WTC11 (cell line): ENCODE measurements at regions not wholly inside any gene's neighbourhood (a gene's known extent, or its start where the extent isn't known, plus 50 kb on each side); places are given as distances from the start of the nearest gene placed in this dataset.

ENCODE experiments used
- ATAC-seq: fragments of 200-7000 bp; cut with Tn5 transposase; 2 replicates; pipeline ENCODE4 v1.10.0; 2021; ENCODE audit warnings: mild to moderate bottlenecking, moderate library complexity
- CTCF ChIA-PET: fragments of 300-600 bp; sonication (Branson Sonifier 250); formaldehyde crosslinking; loops from one replicate; lab custom pipeline; 2021; ENCODE audit warnings: antibody characterized with exemption; lab: Charles Lee
- POLR2A ChIA-PET: fragments of 350-600 bp; sonication (Branson Sonifier 250); formaldehyde crosslinking; loops from one replicate; lab custom pipeline; 2021; ENCODE audit warnings: antibody characterized with exemption; lab: Charles Lee
- DNase-seq: peaks from one replicate; pipeline ENCODE4 v3.0.0; 2021; ENCODE audit warnings: low spot score
- H3K27ac Mint-ChIP-seq: 2 replicates; pipeline ENCODE4 v1.8.0; 2021; ENCODE audit warnings: mixed read lengths
- H3K27me3 Mint-ChIP-seq: 2 replicates; pipeline ENCODE4 v1.8.0; 2021; ENCODE audit warnings: low read depth, mild to moderate bottlenecking, moderate library complexity, mixed read lengths
- H3K36me3 Mint-ChIP-seq: 2 replicates; pipeline ENCODE4 v1.8.0; 2021; ENCODE audit warnings: mixed read lengths
- H3K4me1 Mint-ChIP-seq: 2 replicates; pipeline ENCODE4 v1.8.0; 2022; ENCODE audit warnings: mixed read lengths
- H3K4me3 Mint-ChIP-seq: 2 replicates; pipeline ENCODE4 v1.8.0; 2021; ENCODE audit warnings: mild to moderate bottlenecking, moderate library complexity, mixed read lengths
- H3K9me3 Mint-ChIP-seq: 2 replicates; pipeline ENCODE4 v1.8.0; 2021; ENCODE audit warnings: mixed read lengths
- EMX1 ChIP-seq: fragments of 250-450 bp; sonication (Bioruptor Pico); IDR thresholded peaks from 2 replicates; pipeline ENCODE4 v1.8.0; 2021; ENCODE audit warnings: mild to moderate bottlenecking
- ETV6 ChIP-seq: sonication (generic); formaldehyde crosslinking; IDR thresholded peaks from 2 replicates; pipeline ENCODE4 v1.8.1; 2022; ENCODE audit warnings: mild to moderate bottlenecking, missing genetic modification reagents
- HMGA2 ChIP-seq: fragments of 250-450 bp; sonication (Bioruptor Pico); IDR thresholded peaks from 2 replicates; pipeline ENCODE4 v1.4.0; 2021; ENCODE audit warnings: mild to moderate bottlenecking, moderate library complexity
- MAX ChIP-seq: sonication (generic); formaldehyde crosslinking; IDR thresholded peaks from 2 replicates; pipeline ENCODE4 v1.8.0; 2022; ENCODE audit warnings: mild to moderate bottlenecking, missing genetic modification reagents
- MLX ChIP-seq: sonication (generic); formaldehyde crosslinking; IDR thresholded peaks from 2 replicates; pipeline ENCODE4 v1.8.1; 2023; ENCODE audit warnings: mild to moderate bottlenecking, missing genetic modification reagents, moderate library complexity
- TCF7 ChIP-seq: sonication (generic); formaldehyde crosslinking; IDR thresholded peaks from 2 replicates; pipeline ENCODE4 v1.8.0; 2022; ENCODE audit warnings: mild to moderate bottlenecking, low read depth, missing genetic modification reagents, moderate library complexity
- TEAD4 ChIP-seq: sonication (generic); formaldehyde crosslinking; IDR thresholded peaks from 2 replicates; pipeline ENCODE4 v1.8.0; 2022; ENCODE audit warnings: mild to moderate bottlenecking, missing genetic modification reagents
- USF2 ChIP-seq: sonication (generic); formaldehyde crosslinking; IDR thresholded peaks from 2 replicates; pipeline ENCODE4 v1.8.1; 2023; ENCODE audit warnings: mild to moderate bottlenecking, missing genetic modification reagents, moderate library complexity
- ZNF138 ChIP-seq: sonication (generic); formaldehyde crosslinking; conservative IDR thresholded peaks from 2 replicates; pipeline ENCODE4 v1.8.1; 2022; ENCODE audit warnings: mild to moderate bottlenecking, moderate library complexity, missing genetic modification reagents
- ZNF532 ChIP-seq: fragments of 250-450 bp; sonication (Bioruptor Pico); IDR thresholded peaks from 2 replicates; pipeline ENCODE4 v1.9.0; 2021; ENCODE audit warnings: mild to moderate bottlenecking, borderline replicate concordance
- TF ChIP-seq, protein P1 (sequence below): fragments of 200-600 bp; IDR thresholded peaks from 2 replicates; pipeline ENCODE4 v1.8.0; 2022; ENCODE audit warnings: antibody characterized with exemption
- TF ChIP-seq, protein P2 (sequence below): sonication (generic); formaldehyde crosslinking; IDR thresholded peaks from 2 replicates; pipeline ENCODE4 v1.8.1; 2022; ENCODE audit warnings: low read depth, mild to moderate bottlenecking, moderate library complexity, missing genetic modification reagents, borderline replicate concordance
- TF ChIP-seq, protein P3 (sequence below): sonication (generic); formaldehyde crosslinking; IDR thresholded peaks from 2 replicates; pipeline ENCODE4 v1.8.1; 2023; ENCODE audit warnings: mild to moderate bottlenecking, missing genetic modification reagents

DNA sequence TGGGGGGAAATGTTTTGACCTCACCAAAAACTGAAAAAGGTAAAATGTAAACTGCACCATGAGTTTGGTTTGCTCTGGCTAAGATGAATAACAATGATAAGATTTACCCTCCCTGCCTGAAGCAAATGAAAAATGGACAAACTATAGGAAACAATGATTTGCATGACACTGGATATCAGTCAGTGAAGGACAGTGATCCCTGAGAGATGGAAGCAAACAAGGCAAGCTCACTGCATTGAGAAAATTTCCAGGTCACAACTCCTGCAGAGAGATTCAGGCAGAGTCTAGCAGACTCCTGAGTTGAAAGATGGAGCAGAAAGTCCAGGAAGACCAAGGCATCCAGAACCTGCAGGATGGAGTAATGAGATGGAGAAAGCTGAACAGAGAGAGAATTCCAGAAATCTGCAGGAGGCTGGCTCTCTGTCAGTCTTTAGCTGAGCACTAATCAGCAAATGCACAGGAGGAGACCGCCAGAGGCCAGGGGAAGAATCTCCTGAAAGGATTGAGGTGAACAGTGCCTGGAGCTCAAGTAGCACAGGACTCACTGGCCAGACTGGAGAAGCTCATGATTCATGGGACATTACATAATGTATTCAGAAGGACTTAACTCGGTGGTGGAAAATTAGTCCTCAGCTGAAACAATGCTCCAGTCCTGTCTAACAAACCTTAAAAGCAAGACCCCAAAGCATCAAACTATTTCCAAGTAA lies 51.2 kb upstream of the PALS2 start:
- Mint-ChIP-seq H3K27me3 (no peaks in the 10 kb centered on the region; the same call in none of the 2 replicates), H3K9me3 (peaks cover 6% of the 10 kb centered on the region; the same call in 1 of the 2 replicates), H3K4me1 (peaks cover 24% of the 10 kb centered on the region), H3K27ac (peak overlapping the region; percentile 52), H3K36me3 (no peaks in the 10 kb centered on the region), H3K4me3 (no peak overlapping the region)
- DNase-seq (peak; percentile 25), ATAC-seq (peak; percentile 90)
- TF ChIP-seq, protein P1, sequence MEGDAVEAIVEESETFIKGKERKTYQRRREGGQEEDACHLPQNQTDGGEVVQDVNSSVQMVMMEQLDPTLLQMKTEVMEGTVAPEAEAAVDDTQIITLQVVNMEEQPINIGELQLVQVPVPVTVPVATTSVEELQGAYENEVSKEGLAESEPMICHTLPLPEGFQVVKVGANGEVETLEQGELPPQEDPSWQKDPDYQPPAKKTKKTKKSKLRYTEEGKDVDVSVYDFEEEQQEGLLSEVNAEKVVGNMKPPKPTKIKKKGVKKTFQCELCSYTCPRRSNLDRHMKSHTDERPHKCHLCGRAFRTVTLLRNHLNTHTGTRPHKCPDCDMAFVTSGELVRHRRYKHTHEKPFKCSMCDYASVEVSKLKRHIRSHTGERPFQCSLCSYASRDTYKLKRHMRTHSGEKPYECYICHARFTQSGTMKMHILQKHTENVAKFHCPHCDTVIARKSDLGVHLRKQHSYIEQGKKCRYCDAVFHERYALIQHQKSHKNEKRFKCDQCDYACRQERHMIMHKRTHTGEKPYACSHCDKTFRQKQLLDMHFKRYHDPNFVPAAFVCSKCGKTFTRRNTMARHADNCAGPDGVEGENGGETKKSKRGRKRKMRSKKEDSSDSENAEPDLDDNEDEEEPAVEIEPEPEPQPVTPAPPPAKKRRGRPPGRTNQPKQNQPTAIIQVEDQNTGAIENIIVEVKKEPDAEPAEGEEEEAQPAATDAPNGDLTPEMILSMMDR: no peak
- TF ChIP-seq ZNF532 (CRISPR knock-in tag): no peak
- no peak for TF ChIP-seq HMGA2 (CRISPR knock-in tag)
- TF ChIP-seq TEAD4 (CRISPR knock-in tag): no peak
- no peak for TF ChIP-seq MLX (CRISPR knock-in tag)
- TF ChIP-seq EMX1 (CRISPR knock-in tag): no peak
- TF ChIP-seq ZNF138 (CRISPR knock-in tag): no peak
- TF ChIP-seq, protein P2, sequence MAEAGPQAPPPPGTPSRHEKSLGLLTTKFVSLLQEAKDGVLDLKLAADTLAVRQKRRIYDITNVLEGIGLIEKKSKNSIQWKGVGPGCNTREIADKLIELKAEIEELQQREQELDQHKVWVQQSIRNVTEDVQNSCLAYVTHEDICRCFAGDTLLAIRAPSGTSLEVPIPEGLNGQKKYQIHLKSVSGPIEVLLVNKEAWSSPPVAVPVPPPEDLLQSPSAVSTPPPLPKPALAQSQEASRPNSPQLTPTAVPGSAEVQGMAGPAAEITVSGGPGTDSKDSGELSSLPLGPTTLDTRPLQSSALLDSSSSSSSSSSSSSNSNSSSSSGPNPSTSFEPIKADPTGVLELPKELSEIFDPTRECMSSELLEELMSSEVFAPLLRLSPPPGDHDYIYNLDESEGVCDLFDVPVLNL: no peak
- no peak for TF ChIP-seq MAX (CRISPR knock-in tag)
- TF ChIP-seq, protein P3, sequence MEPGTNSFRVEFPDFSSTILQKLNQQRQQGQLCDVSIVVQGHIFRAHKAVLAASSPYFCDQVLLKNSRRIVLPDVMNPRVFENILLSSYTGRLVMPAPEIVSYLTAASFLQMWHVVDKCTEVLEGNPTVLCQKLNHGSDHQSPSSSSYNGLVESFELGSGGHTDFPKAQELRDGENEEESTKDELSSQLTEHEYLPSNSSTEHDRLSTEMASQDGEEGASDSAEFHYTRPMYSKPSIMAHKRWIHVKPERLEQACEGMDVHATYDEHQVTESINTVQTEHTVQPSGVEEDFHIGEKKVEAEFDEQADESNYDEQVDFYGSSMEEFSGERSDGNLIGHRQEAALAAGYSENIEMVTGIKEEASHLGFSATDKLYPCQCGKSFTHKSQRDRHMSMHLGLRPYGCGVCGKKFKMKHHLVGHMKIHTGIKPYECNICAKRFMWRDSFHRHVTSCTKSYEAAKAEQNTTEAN (CRISPR knock-in tag): no peak
- TF ChIP-seq USF2 (CRISPR knock-in tag): no peak
- no peak for TF ChIP-seq ETV6 (CRISPR knock-in tag)
- TF ChIP-seq TCF7 (CRISPR knock-in tag): no peak
- CTCF ChIA-PET: interaction anchor here (0.6 to 1.6 kb wide), 4 partner anchors 46 to 552 kb away, joined by 3 to 5 read pairs (median 4); no protein-coding TSS in a partner anchor
- POLR2A ChIA-PET: no interaction called here
